ENCODE measurements at regions not wholly inside any gene's neighbourhood (a gene's known extent, or its start where the extent isn't known, plus 50 kb on each side); places are given as distances from the start of the nearest gene placed in this dataset.

DNA sequence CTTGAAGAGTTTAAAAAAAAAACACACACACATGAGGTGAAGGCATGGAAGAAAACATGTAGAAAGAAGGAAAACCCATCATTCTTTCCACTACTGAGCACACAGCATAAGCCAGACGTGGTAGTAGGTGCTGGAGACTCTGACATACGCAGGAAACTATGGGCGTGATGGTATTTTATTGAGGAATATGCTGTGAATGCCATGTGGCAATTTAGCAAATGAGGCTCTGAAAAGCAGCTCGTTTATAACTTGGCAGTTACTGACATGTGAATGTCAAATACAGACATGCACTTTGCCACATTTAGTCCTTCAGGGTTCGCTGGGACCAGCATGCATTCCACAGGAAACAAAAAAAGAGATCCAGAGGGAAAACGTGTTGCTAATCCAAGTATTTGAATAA lies 74.3 kb upstream of the IFNAR2 start:
- CTCF ChIA-PET = no interaction called here
- no peak for TF ChIP-seq BHLHE40 (IDR thresholded peaks at IDR 0.05; ENCODE audit: borderline replicate concordance)
- no peak for TF ChIP-seq NFRKB (IDR thresholded peaks at IDR 0.05)
- TF ChIP-seq SP1 (IDR thresholded peaks at IDR 0.05) = no peak
- no peak for TF ChIP-seq FOXM1 (IDR thresholded peaks at IDR 0.05; ENCODE audit: borderline replicate concordance)
- TF ChIP-seq CTBP1 (IDR thresholded peaks at IDR 0.05; ENCODE audit: borderline replicate concordance) = no peak
- DNase-seq (ENCODE audit: extremely low spot score) = no peak
- POLR2A ChIA-PET = no interaction called here

DNA sequence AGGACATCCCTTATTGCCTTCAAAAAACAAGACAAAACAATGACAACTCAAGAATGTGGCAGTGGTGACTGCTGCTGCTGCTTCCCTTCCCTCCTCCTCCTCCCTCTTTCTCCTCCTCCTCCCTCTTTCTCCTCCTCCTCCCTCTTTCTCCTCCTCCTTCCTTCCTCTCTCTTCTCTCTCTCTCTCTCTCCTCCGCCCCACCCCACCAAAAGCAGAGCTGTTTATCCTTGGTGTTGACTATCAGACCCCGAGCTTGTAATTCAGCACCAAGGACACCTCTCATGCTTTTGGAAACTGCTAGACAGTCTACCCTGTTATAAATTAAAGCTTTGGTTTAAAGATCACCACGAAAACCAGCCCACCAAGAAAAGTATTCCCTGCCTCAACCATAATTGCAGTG lies 72.4 kb upstream of the IFNAR2 start:
- ChIA-PET POLR2A (no interaction called here), CTCF (no interaction called here)
- DNase-seq (ENCODE audit: extremely low spot score) = no peak

GRCh38 chr21:33158654-33159053 lies 71.1 kb upstream of the IFNAR2 start:
- ChIA-PET POLR2A (no interaction called here), CTCF (no interaction called here)
- DNase-seq (ENCODE audit: extremely low spot score) = no peak
- TF ChIP-seq L3MBTL2 (conservative IDR thresholded peaks at IDR 0.05) (no peak), ELF4 (IDR thresholded peaks at IDR 0.05) (no peak), TARDBP (IDR thresholded peaks at IDR 0.05) (no peak), HDGF (IDR thresholded peaks at IDR 0.05; ENCODE audit: borderline replicate concordance) (no peak), NFRKB (IDR thresholded peaks at IDR 0.05) (no peak), FOXK2 (IDR thresholded peaks at IDR 0.05) (no peak), BHLHE40 (IDR thresholded peaks at IDR 0.05; ENCODE audit: borderline replicate concordance) (no peak), ARNT (IDR thresholded peaks at IDR 0.05) (no peak), CTBP1 (IDR thresholded peaks at IDR 0.05; ENCODE audit: borderline replicate concordance) (no peak), LEF1 (IDR thresholded peaks at IDR 0.05; ENCODE audit: borderline replicate concordance) (no peak), SUZ12 (IDR thresholded peaks at IDR 0.05) (no peak), FOXM1 (IDR thresholded peaks at IDR 0.05; ENCODE audit: borderline replicate concordance) (no peak), ZNF384 (IDR thresholded peaks at IDR 0.05) (no peak), SP1 (IDR thresholded peaks at IDR 0.05) (no peak), FOXA1 (IDR thresholded peaks at IDR 0.05) (no peak)
- TF ChIP-seq, protein P1, sequence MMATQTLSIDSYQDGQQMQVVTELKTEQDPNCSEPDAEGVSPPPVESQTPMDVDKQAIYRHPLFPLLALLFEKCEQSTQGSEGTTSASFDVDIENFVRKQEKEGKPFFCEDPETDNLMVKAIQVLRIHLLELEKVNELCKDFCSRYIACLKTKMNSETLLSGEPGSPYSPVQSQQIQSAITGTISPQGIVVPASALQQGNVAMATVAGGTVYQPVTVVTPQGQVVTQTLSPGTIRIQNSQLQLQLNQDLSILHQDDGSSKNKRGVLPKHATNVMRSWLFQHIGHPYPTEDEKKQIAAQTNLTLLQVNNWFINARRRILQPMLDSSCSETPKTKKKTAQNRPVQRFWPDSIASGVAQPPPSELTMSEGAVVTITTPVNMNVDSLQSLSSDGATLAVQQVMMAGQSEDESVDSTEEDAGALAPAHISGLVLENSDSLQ (IDR thresholded peaks at IDR 0.05) = no peak

More for the DNA sequence above, 72.4 kb upstream of the IFNAR2 start:
- no peak for TF ChIP-seq SP1 (IDR thresholded peaks at IDR 0.05)

DNA sequence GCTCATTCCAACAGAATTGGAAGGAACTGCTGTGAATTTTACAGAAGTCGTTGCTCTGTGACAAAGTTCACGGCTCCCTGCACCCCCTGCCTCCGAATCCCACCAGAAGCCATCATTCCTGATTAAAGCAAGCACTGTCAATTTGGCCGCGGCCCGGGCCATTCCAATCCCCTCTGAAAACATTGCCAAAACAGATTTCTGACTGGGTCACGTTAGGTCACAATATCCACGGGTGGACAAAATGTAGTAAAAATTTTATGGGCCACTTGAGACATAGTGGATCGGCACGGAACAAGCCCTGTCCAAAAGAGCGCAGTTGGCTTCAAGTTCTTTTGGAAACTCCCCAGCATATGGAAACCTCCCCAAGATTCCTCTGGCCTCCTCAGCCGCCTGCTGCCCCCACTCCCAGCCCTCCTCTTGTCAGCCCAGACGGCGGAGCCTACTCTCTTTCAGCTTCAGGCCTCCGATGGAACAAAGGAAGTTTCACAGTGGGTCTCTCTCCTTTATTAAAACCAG lies 67.2 kb upstream of the IFNAR2 start:
- CTCF ChIA-PET = interaction anchor here (0.6 to 1.1 kb wide), 2 partner anchors 222 to 260 kb away, joined by 3 read pairs; no protein-coding TSS in a partner anchor
- POLR2A ChIA-PET = no interaction called here
- TF ChIP-seq ARNT (IDR thresholded peaks at IDR 0.05) = no peak
- no peak for TF ChIP-seq L3MBTL2 (conservative IDR thresholded peaks at IDR 0.05)
- no peak for TF ChIP-seq BHLHE40 (IDR thresholded peaks at IDR 0.05; ENCODE audit: borderline replicate concordance)
- TF ChIP-seq TARDBP (IDR thresholded peaks at IDR 0.05) = no peak
- no peak for TF ChIP-seq HDGF (IDR thresholded peaks at IDR 0.05; ENCODE audit: borderline replicate concordance)
- no peak for TF ChIP-seq SUZ12 (IDR thresholded peaks at IDR 0.05)
- TF ChIP-seq CTBP1 (IDR thresholded peaks at IDR 0.05; ENCODE audit: borderline replicate concordance) = no peak
- TF ChIP-seq, protein P1 (IDR thresholded peaks at IDR 0.05) = no peak
- no peak for TF ChIP-seq FOXK2 (IDR thresholded peaks at IDR 0.05)
- no peak for TF ChIP-seq ZNF384 (IDR thresholded peaks at IDR 0.05)
- TF ChIP-seq SP1 (IDR thresholded peaks at IDR 0.05) = no peak
- no peak for TF ChIP-seq ELF4 (IDR thresholded peaks at IDR 0.05)
- TF ChIP-seq FOXM1 (IDR thresholded peaks at IDR 0.05; ENCODE audit: borderline replicate concordance) = no peak
- no peak for TF ChIP-seq LEF1 (IDR thresholded peaks at IDR 0.05; ENCODE audit: borderline replicate concordance)
- no peak for TF ChIP-seq FOXA1 (IDR thresholded peaks at IDR 0.05)
- no peak for TF ChIP-seq NFRKB (IDR thresholded peaks at IDR 0.05)
- no peak for DNase-seq (ENCODE audit: extremely low spot score)

DNA sequence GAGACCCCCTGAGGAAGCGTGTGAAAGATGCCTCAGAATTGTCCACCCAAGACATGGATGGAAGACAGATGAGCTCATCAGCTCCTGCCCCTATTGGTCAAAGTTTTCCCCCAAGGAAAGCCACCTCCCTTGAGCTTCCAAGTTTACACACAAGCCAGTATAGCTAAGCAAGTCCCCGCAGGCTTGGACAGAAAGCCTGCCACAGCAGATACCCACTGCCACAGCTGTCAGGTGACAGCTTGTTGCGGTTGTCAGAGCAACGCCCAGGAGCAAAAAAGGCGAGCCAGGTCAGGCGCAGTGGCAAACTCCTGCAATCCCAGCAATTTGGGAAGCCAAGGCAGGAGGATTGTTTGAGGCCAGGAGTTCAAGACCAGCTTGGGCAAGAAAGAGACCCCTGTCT lies 60.9 kb upstream of the IFNAR2 start:
- no peak for DNase-seq (ENCODE audit: extremely low spot score)
- POLR2A ChIA-PET = no interaction called here
- TF ChIP-seq L3MBTL2 (conservative IDR thresholded peaks at IDR 0.05) (no peak), FOXM1 (IDR thresholded peaks at IDR 0.05; ENCODE audit: borderline replicate concordance) (no peak), CTBP1 (IDR thresholded peaks at IDR 0.05; ENCODE audit: borderline replicate concordance) (no peak)
- TF ChIP-seq, protein P1 (IDR thresholded peaks at IDR 0.05) = no peak
- CTCF ChIA-PET = interaction anchor here (0.6 kb wide), 1 partner anchor 189 kb away, joined by 3 read pairs; no protein-coding TSS in a partner anchor

GRCh38 chr21:33169359-33169758 lies 60.4 kb upstream of the IFNAR2 start:
- ChIA-PET CTCF (interaction anchor here (0.6 kb wide), 1 partner anchor 189 kb away, joined by 3 read pairs; no protein-coding TSS in a partner anchor), POLR2A (no interaction called here)
- TF ChIP-seq BHLHE40 (IDR thresholded peaks at IDR 0.05; ENCODE audit: borderline replicate concordance) (no peak), ARNT (IDR thresholded peaks at IDR 0.05) (no peak), SUZ12 (IDR thresholded peaks at IDR 0.05) (no peak), FOXK2 (IDR thresholded peaks at IDR 0.05) (no peak), SP1 (IDR thresholded peaks at IDR 0.05) (no peak), L3MBTL2 (conservative IDR thresholded peaks at IDR 0.05) (no peak), FOXA1 (IDR thresholded peaks at IDR 0.05) (no peak), ZNF384 (IDR thresholded peaks at IDR 0.05) (no peak), HDGF (IDR thresholded peaks at IDR 0.05; ENCODE audit: borderline replicate concordance) (no peak), LEF1 (IDR thresholded peaks at IDR 0.05; ENCODE audit: borderline replicate concordance) (no peak), CTBP1 (IDR thresholded peaks at IDR 0.05; ENCODE audit: borderline replicate concordance) (no peak), NFRKB (IDR thresholded peaks at IDR 0.05) (no peak), TARDBP (IDR thresholded peaks at IDR 0.05) (no peak)
- TF ChIP-seq, protein P1 (IDR thresholded peaks at IDR 0.05) = no peak
- no peak for DNase-seq (ENCODE audit: extremely low spot score)

All from HEK293T (cell line).